AG04449 (cell line): ENCODE measurements at regions not wholly inside any gene's neighbourhood (a gene's known extent, or its start where the extent isn't known, plus 50 kb on each side); places are given as distances from the start of the nearest gene placed in this dataset.

Experiments
- CTCF ChIA-PET: fragments of 350-600 bp; formaldehyde crosslinking; extraction: SDS; loops from one replicate; lab custom pipeline; 2021; ENCODE audit warnings: antibody characterized with exemption; lab: Yijun Ruan, JAX
- POLR2A ChIA-PET: fragments of 400-600, 350-600 bp; formaldehyde crosslinking; extraction: SDS; loops from one replicate; lab custom pipeline; 2020; ENCODE audit warnings: antibody characterized with exemption, inconsistent platforms; lab: Yijun Ruan, JAX
- DNase-seq: peaks from one replicate; pipeline ENCODE4 v3.0.0-alpha.2; 2010; ENCODE audit warnings: low read depth, low spot score
- H3K4me3 ChIP-seq: 2 replicates; pipeline ENCODE4 v1.5.1; 2011; ENCODE audit warnings: low read depth, mild to moderate bottlenecking, control low read depth, low read length
- CTCF ChIP-seq: IDR thresholded peaks from one replicate; pipeline ENCODE4 v1.5.1; 2011; ENCODE audit warnings: mild to moderate bottlenecking, moderate library complexity, low read length, control low read depth, inconsistent platforms; ENCODE audit not compliant: insufficient read depth; ENCODE audit errors: missing control alignments

GRCh38 chr4:8725845-8726244, 133.3 kb downstream of the CPZ start:
- ChIA-PET CTCF (no interaction called here), POLR2A (no interaction called here)
- no peak for TF ChIP-seq CTCF
- H3K4me3 ChIP-seq, result no peak overlapping the region
- no peak for DNase-seq

- ChIA-PET CTCF (no interaction called here), POLR2A (no interaction called here)
- DNase-seq, result no peak
Observed at GRCh38 chr4:8725071-8725841, 132.7 kb downstream of the CPZ start.

DNA sequence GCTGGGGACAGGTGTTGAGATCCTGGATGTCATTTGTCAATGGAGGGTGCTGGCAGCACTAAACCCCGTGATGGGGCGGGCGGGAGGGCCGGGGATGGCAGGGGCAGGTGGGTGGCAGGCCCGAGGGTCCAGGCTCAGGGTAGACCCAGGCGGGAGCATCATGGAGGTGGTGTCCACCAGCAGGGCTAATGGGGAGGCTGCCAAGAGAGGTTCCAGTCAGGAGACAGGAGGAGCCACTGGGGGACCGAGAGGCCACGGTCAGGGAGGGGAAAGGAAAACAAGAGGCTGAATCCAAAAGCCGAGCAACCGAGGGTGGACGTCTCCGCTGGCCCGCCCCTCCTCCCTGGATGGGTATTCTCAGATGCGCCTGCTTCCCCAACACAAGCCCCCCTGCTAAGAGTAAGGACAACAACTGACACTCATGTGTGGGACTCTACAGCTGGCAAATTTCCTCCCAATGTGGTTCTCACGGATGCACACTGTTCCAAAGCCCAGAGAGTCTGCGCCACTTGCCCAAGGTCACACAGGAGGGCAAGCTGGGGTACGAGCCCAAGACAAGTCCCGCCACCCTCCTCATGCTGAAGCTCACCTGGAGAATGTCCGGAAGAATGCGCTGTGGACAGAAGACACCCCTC, 132.0 kb downstream of the CPZ start:
- ChIA-PET CTCF (no interaction called here), POLR2A (no interaction called here)
- TF ChIP-seq CTCF, result no peak
- H3K4me3 ChIP-seq, result no peak overlapping the region
- DNase-seq, result no peak

More at GRCh38 chr4:8725071-8725841, 132.7 kb downstream of the CPZ start:
- H3K4me3 ChIP-seq, result no peak overlapping the region
- no peak for TF ChIP-seq CTCF

DNA sequence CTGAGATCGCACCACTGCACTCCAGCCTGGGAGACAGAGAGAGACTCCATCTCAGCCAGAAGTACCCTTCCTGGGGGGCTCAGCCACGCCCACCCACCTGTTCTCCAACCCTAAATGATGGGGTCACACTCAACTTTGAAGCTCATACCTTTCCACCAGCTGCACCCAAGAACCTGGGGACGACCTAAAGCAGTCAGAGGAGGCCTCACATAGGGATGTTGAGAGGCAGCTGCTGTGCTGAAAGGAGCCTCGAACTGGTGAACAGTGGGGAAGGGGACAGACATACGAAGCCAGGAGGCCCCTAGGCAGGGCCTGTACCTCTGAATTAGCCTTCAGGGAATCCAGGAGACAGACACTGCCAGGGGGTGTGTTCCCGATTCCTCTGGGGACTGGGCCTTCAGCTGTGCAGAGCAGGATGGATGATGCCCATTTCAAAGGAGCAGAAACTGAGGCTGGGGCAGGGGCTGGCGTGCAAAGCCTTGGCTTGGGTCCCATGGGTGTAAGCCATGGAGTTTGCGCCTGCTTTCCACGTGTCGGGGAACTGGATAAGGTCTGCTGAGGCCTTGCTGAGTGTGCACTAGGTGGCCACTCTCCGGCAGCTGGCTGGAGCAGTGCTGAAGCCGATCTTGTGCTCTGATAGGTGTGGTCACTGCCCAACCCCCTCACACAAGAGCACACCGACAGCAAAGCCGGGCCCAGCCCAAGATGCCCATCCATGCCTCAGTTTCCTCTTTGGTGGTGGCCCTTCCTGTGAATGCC, 130.8 kb downstream of the CPZ start:
- no peak for TF ChIP-seq CTCF
- H3K4me3 ChIP-seq, result no peak overlapping the region
- ChIA-PET CTCF (no interaction called here), POLR2A (no interaction called here)
- no peak for DNase-seq

DNA sequence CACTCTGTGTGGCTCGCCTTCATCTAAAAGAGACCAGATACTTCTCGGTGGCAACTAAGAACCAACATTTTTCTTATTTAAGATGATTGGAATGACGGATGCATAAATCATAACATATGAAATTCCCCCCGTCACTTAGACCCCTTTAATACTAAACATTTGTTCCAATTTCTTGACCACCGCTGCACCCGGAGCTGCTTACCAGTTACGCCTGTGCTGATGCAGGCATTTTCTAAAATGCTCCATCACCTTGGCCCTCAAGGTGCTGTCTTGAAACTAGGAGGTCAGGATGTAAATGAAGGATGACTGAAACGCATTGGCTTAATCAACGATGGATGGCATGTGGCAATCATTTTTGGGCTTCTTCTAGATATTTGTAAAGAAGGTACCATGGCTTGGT, 130.0 kb downstream of the CPZ start:
- ChIA-PET CTCF (no interaction called here), POLR2A (no interaction called here)
- DNase-seq, result no peak
- H3K4me3 ChIP-seq, result no peak overlapping the region
- no peak for TF ChIP-seq CTCF

DNA sequence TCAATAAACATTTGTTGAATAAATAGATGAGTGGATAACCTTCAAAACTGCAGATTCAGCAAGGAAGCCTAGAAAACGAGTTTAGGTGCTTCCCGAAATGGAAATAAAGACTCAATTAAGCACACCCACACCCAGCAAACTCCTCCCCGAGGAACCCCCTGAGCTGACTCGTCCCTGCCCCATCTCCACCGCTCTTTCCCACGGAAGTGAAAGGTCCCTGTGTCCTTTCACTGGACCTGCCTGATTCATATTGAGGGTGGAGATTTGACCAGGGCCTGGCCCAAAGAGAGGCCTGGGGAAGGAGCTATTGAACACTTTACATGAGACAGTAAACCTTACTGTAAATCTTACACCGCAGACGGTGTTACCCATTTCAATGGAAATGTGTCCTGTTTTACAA, 129.1 kb downstream of the CPZ start:
- POLR2A ChIA-PET, result no interaction called here
- no peak overlapping the region for H3K4me3 ChIP-seq
- TF ChIP-seq CTCF, result no peak
- DNase-seq, result no peak
- CTCF ChIA-PET, result no interaction called here
